Activated B cell treated with CpG ODN at 0.5 μM for 24 hours (primary cell): ENCODE measurements at regions not wholly inside any gene's neighbourhood (a gene's known extent, or its start where the extent isn't known, plus 50 kb on each side); places are given as distances from the start of the nearest gene placed in this dataset.

Experiments used
- ATAC-seq: fragments of 200-7000 bp; cut with Tn5 transposase; one replicate; pipeline ENCODE4 v1.10.0; 2021; ENCODE audit warnings: low read depth, mild to moderate bottlenecking, moderate library complexity
- CTCF ChIA-PET: fragments of 350-600 bp; sonication (Branson Sonifier 250); formaldehyde crosslinking; loops from one replicate; lab custom pipeline; 2021; ENCODE audit warnings: antibody characterized with exemption; lab: Charles Lee
- POLR2A ChIA-PET: fragments of 350-600 bp; sonication (Branson Sonifier 250); formaldehyde crosslinking; loops from one replicate; lab custom pipeline; 2021; ENCODE audit warnings: antibody characterized with exemption; lab: Charles Lee
- DNase-seq: peaks from one replicate; pipeline ENCODE4 v3.0.0; 2022
- H3K27ac Mint-ChIP-seq: one replicate; pipeline ENCODE4 v1.8.0; 2020; ENCODE audit warnings: mixed read lengths
- H3K27me3 Mint-ChIP-seq: one replicate; pipeline ENCODE4 v1.8.0; 2021; ENCODE audit warnings: mixed read lengths
- H3K36me3 Mint-ChIP-seq: one replicate; pipeline ENCODE4 v1.8.0; 2021; ENCODE audit warnings: low read depth, mixed read lengths
- H3K4me1 Mint-ChIP-seq: one replicate; pipeline ENCODE4 v1.8.0; 2021; ENCODE audit warnings: mixed read lengths
- H3K4me3 Mint-ChIP-seq: one replicate; pipeline ENCODE4 v1.8.0; 2020; ENCODE audit warnings: mild to moderate bottlenecking, mixed read lengths
- H3K9me3 Mint-ChIP-seq: one replicate; pipeline ENCODE4 v1.8.0; 2020; ENCODE audit warnings: mixed read lengths
- intact Hi-C: fragments of 100-400 bp; cut with micrococcal nuclease; formaldehyde crosslinking; loops from one replicate; pipeline ENCODE4 v1.15.1; 2024
- TF ChIP-seq, protein P1 (sequence below): fragments of 200-600 bp; IDR thresholded peaks from one replicate; pipeline ENCODE4 v1.8.0; 2022; ENCODE audit warnings: antibody characterized with exemption, mild to moderate bottlenecking

DNA sequence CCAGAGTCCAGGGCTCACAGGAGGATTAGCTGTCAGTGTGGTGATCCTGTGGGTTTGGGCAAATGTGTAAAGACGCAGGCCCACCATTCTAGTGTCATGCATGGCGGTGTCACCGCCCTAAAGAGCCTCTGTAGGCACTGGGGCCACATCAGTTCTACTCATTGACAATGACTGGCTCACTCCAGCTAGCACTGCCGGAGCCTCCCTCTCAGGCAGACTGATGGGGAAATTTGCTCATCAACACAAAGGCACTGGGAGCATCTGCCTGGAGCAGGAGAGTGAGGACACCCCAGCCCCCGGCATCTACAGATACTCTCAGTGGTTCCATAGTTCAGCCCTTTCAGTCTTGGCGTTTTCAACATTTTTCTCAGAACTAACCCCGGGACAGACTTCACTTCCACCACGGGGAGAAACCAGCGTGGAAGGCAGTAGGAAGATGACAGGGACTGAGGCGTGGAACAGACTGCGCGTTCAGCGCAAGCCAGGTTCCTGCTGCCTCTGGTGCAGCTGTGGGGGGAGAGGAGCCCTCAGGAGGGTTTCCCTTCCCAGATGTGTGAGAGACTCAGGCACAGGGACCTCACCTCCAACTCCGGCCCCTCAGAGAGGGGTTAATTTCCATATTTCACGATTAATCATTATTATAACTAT lies 256.6 kb downstream of the RBFOX3 start:
- ChIA-PET POLR2A (no interaction called here), CTCF (no interaction called here)
- H3K9me3 Mint-ChIP-seq, result peaks cover 9% of the 10 kb centered on the region
- TF ChIP-seq, protein P1, sequence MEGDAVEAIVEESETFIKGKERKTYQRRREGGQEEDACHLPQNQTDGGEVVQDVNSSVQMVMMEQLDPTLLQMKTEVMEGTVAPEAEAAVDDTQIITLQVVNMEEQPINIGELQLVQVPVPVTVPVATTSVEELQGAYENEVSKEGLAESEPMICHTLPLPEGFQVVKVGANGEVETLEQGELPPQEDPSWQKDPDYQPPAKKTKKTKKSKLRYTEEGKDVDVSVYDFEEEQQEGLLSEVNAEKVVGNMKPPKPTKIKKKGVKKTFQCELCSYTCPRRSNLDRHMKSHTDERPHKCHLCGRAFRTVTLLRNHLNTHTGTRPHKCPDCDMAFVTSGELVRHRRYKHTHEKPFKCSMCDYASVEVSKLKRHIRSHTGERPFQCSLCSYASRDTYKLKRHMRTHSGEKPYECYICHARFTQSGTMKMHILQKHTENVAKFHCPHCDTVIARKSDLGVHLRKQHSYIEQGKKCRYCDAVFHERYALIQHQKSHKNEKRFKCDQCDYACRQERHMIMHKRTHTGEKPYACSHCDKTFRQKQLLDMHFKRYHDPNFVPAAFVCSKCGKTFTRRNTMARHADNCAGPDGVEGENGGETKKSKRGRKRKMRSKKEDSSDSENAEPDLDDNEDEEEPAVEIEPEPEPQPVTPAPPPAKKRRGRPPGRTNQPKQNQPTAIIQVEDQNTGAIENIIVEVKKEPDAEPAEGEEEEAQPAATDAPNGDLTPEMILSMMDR, result no peak
- no peaks in the 10 kb centered on the region for H3K36me3 Mint-ChIP-seq
- ATAC-seq (no peak), DNase-seq (no peak)
- H3K27ac Mint-ChIP-seq, result no peak overlapping the region
- intact Hi-C loops, result no loop called here
- no peak overlapping the region for H3K4me3 Mint-ChIP-seq
- peaks cover 17% of the 10 kb centered on the region for H3K27me3 Mint-ChIP-seq
- no peaks in the 10 kb centered on the region for H3K4me1 Mint-ChIP-seq

DNA sequence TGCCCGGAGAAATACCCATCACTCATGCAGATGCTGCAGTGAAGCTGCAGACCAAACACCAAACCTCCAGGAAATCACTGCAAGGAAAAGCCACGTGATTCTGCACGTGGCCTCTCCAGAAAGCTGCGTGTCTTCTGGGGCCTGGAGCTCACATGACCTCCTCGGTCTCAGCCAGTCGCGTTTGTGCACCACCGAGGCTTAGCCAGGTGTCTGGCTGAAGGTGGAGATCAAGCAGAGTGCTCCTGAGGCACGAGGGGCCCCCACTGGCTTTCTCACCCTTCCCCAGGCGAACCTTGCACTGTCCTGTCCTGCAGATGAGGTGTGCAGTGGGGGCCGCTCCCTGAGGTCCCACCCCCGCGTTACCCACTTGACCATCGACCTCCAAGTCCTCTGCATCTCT lies 257.3 kb downstream of the RBFOX3 start:
- no peaks in the 10 kb centered on the region for H3K4me1 Mint-ChIP-seq
- TF ChIP-seq, protein P1, result no peak
- no peak overlapping the region for H3K4me3 Mint-ChIP-seq
- POLR2A ChIA-PET, result no interaction called here
- H3K36me3 Mint-ChIP-seq, result no peaks in the 10 kb centered on the region
- H3K27ac Mint-ChIP-seq, result no peak overlapping the region
- intact Hi-C loops, result no loop called here
- DNase-seq (no peak), ATAC-seq (no peak)
- H3K9me3 Mint-ChIP-seq, result peaks cover 9% of the 10 kb centered on the region
- CTCF ChIA-PET, result no interaction called here
- H3K27me3 Mint-ChIP-seq, result peaks cover 23% of the 10 kb centered on the region

DNA sequence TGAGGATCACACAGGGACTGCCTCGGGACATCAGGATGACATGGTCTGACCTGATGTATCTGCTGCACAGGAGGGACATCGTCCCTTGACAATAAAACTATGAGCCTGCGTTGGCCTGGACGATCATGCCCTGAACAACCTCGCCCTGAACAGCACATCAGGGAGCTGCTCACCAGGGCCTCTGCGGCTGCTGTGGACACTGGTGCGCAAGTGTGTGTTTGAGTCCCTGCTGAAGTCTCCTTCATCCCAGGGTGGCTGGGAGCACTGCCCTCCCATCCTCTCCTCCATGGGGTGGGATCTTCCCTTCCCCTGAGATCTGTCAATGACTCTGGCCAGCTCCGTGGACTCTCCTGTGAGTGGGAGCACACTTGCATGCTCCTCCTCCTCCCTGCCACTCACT lies 257.8 kb downstream of the RBFOX3 start:
- no peak for DNase-seq
- Mint-ChIP-seq H3K27me3 (peaks cover 25% of the 10 kb centered on the region), H3K27ac (no peak overlapping the region), H3K9me3 (peaks cover 9% of the 10 kb centered on the region), H3K36me3 (no peaks in the 10 kb centered on the region), H3K4me3 (no peak overlapping the region), H3K4me1 (no peaks in the 10 kb centered on the region)
- ChIA-PET POLR2A (no interaction called here), CTCF (no interaction called here)
- intact Hi-C loops, result no loop called here
- no peak for ATAC-seq
- TF ChIP-seq, protein P1, result no peak

DNA sequence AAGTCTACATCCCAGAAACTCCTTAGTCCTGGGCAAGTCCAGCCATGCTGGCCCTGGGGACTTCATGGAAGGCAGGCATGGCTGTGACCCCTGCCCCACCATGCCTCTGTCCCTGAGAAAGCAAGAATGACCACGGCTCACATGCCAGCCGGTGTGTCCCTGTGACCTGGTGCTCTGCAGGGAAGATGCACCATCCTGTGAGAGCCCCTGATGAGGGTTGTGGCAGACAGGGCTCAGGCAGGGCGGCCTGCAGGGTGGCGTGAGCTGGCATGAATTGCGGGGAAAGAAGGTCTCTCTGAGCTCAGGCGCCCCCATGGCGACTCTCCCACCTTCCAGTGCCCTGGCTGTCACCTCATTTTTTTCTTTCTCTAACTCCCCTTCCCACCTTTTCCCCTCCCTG lies 260.3 kb downstream of the RBFOX3 start:
- ChIA-PET CTCF (no interaction called here), POLR2A (interaction anchor here (0.6 kb wide), 1 partner anchor 341 kb away, joined by 4 read pairs; the partner anchor contains the start of gene CANT1)
- Mint-ChIP-seq H3K27me3 (peaks cover 28% of the 10 kb centered on the region), H3K36me3 (no peaks in the 10 kb centered on the region), H3K4me1 (no peaks in the 10 kb centered on the region), H3K9me3 (peaks cover 10% of the 10 kb centered on the region), H3K27ac (no peak overlapping the region), H3K4me3 (no peak overlapping the region)
- TF ChIP-seq, protein P1, result no peak
- intact Hi-C loops, result no loop called here
- DNase-seq (no peak), ATAC-seq (no peak)

DNA sequence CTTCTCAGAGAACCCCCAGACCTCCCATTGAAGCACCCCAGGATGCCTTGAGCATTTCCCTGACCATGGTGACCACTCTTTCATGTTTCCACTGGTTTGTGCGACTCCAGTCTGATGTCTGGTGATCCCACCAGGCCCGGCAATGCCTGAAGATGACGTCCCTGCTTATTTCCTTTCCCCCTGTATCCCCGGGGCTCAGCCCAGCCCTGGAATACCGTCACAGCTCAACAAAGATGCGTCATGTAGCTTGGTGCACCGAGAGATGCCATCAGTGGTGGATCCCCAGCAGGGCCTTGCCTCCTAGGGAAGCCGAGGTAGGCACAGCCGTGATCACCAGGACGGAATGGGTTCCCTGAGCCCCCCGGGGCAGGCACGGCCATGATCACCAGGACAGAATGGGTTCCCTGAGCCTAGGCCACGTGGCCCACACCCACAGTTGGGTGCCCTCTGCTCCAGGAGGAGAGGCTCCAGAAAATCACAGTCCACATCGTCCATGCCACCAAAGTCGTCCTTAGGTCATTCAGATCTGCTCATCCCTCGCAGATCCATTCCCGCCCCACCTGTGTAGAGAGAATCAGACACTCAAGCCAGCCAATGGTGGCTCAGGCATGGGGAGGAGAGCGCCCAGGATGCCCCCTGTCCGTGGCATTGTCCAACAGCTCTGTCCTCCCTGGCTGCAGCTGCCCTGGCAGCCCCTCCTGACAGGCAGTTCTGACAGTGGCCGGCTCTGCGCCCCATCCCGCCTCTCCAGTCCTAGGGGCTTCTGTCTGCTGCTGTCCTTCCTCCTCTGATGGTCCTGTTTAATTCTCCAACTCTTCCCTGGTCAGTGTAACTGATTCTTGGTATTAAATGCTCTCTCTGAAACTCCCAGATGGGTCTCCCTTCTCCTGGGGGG lies 261.1 kb downstream of the RBFOX3 start:
- ChIA-PET POLR2A (interaction anchor here (0.6 kb wide), 1 partner anchor 340 kb away, joined by 4 read pairs; the partner anchor contains the start of gene CANT1), CTCF (no interaction called here)
- no peaks in the 10 kb centered on the region for H3K36me3 Mint-ChIP-seq
- TF ChIP-seq, protein P1, result no peak
- intact Hi-C loops, result no loop called here
- ATAC-seq (no peak), DNase-seq (no peak)
- H3K4me1 Mint-ChIP-seq, result no peaks in the 10 kb centered on the region
- peaks cover 28% of the 10 kb centered on the region for H3K27me3 Mint-ChIP-seq
- no peak overlapping the region for H3K27ac Mint-ChIP-seq
- no peak overlapping the region for H3K4me3 Mint-ChIP-seq
- H3K9me3 Mint-ChIP-seq, result peaks cover 16% of the 10 kb centered on the region
